GM12864 (cell line): ENCODE measurements at regions not wholly inside any gene's neighbourhood (a gene's known extent, or its start where the extent isn't known, plus 50 kb on each side); places are given as distances from the start of the nearest gene placed in this dataset.
"Not testable (repeated sequence)": the region's sequence is repeated elsewhere in the genome, so short reads cannot be mapped to it uniquely, and the experiment has no call there.

Source experiments
- DNase-seq: peaks from one replicate; pipeline ENCODE4 v3.0.0-alpha.2; 2011; ENCODE audit warnings: low read depth
- H3K4me3 ChIP-seq: 2 replicates; pipeline ENCODE4 v1.5.1; 2011; ENCODE audit warnings: mild to moderate bottlenecking, low read depth, low read length, control low read depth
- CTCF ChIP-seq: IDR thresholded peaks from 2 replicates; pipeline ENCODE4 v1.5.1; 2011; ENCODE audit warnings: low read depth, mild to moderate bottlenecking, moderate library complexity, low read length, control low read depth, inconsistent platforms; ENCODE audit errors: missing control alignments

- H3K4me3 ChIP-seq, result no peak overlapping the region
- TF ChIP-seq CTCF, result no peak
- DNase-seq, result no peak
Measured at GRCh38 chr6:121557146-121557940, 121.9 kb downstream of the GJA1 start.

GRCh38 chr6:121559611-121560269 is 124.3 kb downstream of the GJA1 start:
- no peak for TF ChIP-seq CTCF
- no peak overlapping the region for H3K4me3 ChIP-seq
- no peak for DNase-seq

- DNase-seq, result no peak
- no peak for TF ChIP-seq CTCF
- no peak overlapping the region for H3K4me3 ChIP-seq
Measured at GRCh38 chr6:121560476-121560875, 125.0 kb downstream of the GJA1 start.

GRCh38 chr6:121563286-121563685 is 127.8 kb downstream of the GJA1 start:
- DNase-seq, result no peak
- no peak overlapping the region for H3K4me3 ChIP-seq
- no peak for TF ChIP-seq CTCF

GRCh38 chr6:121564529-121564928 is 129.1 kb downstream of the GJA1 start:
- not testable (repeated sequence) for DNase-seq, H3K4me3 ChIP-seq

- no peak for DNase-seq
- no peak overlapping the region for H3K4me3 ChIP-seq
- TF ChIP-seq CTCF, result no peak
Measured at GRCh38 chr6:121571455-121571854, 136.0 kb downstream of the GJA1 start.

- no peak for TF ChIP-seq CTCF
- DNase-seq, result no peak
- H3K4me3 ChIP-seq, result no peak overlapping the region
Measured at GRCh38 chr6:121573481-121573880, 138.0 kb downstream of the GJA1 start.
